HG03354 (cell line): ENCODE measurements at regions not wholly inside any gene's neighbourhood (a gene's known extent, or its start where the extent isn't known, plus 50 kb on each side); places are given as distances from the start of the nearest gene placed in this dataset.
A peak's percentile ranks its signal among the peaks of the same experiment; 100 is the strongest.

Source experiments
- ATAC-seq: cut with Tn5 transposase; IDR thresholded peaks from one replicate; pipeline ENCODE4 v1.9.1; 2021; ENCODE audit warnings: mild to moderate bottlenecking; ENCODE audit not compliant: unreplicated experiment, poor library complexity, severe bottlenecking

- no peak for ATAC-seq
Observed at GRCh38 chr7:19623676-19624075, 85.2 kb downstream of the POLR1F start.

GRCh38 chr7:19621740-19622139, 87.1 kb downstream of the POLR1F start:
- no peak for ATAC-seq

GRCh38 chr7:19620470-19620869, 88.4 kb downstream of the POLR1F start:
- ATAC-seq: no peak

- ATAC-seq: no peak
Observed at GRCh38 chr7:19619122-19619521, 89.7 kb downstream of the POLR1F start.

- no peak for ATAC-seq
Observed at GRCh38 chr7:19617901-19618300, 90.9 kb downstream of the POLR1F start.

- ATAC-seq: no peak
Observed at GRCh38 chr7:19610194-19610943, 98.5 kb downstream of the POLR1F start.

GRCh38 chr7:19589446-19589845, 119.4 kb downstream of the POLR1F start:
- no peak for ATAC-seq

- peak; percentile 78 for ATAC-seq
Observed at GRCh38 chr7:19587291-19587690, 121.5 kb downstream of the POLR1F start.

GRCh38 chr7:19585761-19586160, 123.1 kb downstream of the POLR1F start:
- no peak for ATAC-seq

GRCh38 chr7:19575909-19576557, 132.8 kb downstream of the POLR1F start:
- no peak for ATAC-seq

GRCh38 chr7:19574131-19574530, 134.7 kb downstream of the POLR1F start:
- ATAC-seq: no peak

- ATAC-seq: no peak
Observed at GRCh38 chr7:19572566-19572965, 136.3 kb downstream of the POLR1F start.

- ATAC-seq: no peak
Observed at GRCh38 chr7:19567011-19567410, 141.8 kb downstream of the POLR1F start.

GRCh38 chr7:19565602-19566001, 143.2 kb downstream of the POLR1F start:
- ATAC-seq: no peak

GRCh38 chr7:19561121-19561805, 147.6 kb downstream of the POLR1F start:
- ATAC-seq: no peak

GRCh38 chr7:19560111-19560883, 148.5 kb downstream of the POLR1F start:
- no peak for ATAC-seq

GRCh38 chr7:19558527-19558926, 150.3 kb downstream of the POLR1F start:
- no peak for ATAC-seq

- ATAC-seq: no peak
Observed at GRCh38 chr7:19557726-19558465, 150.9 kb downstream of the POLR1F start.

- ATAC-seq: no peak
Observed at GRCh38 chr7:19554581-19554980, 154.3 kb downstream of the POLR1F start.
